IMR-90 (cell line): ENCODE measurements at regions not wholly inside any gene's neighbourhood (a gene's known extent, or its start where the extent isn't known, plus 50 kb on each side); places are given as distances from the start of the nearest gene placed in this dataset.

Source experiments
- ATAC-seq: fragments of 200-7000 bp; cut with Tn5 transposase; 2 replicates; pipeline ENCODE4 v1.9.1; 2020; ENCODE audit warnings: low read depth, mild to moderate bottlenecking, moderate library complexity
- BruUV-seq: library from RNA; stranded (reverse); fragments of 400-500 nt; replicated peaks from 2 replicates; lab custom pipeline; 2021; lab: Mats Ljungman, UMichigan
- CTCF ChIA-PET: fragments of 300-600 bp; formaldehyde crosslinking; extraction: SDS; loops from one replicate; lab custom pipeline; 2021; ENCODE audit warnings: antibody characterized with exemption; lab: Yijun Ruan, JAX
- POLR2A ChIA-PET: fragments of 300-600 bp; sonication (Branson Sonifier 250); formaldehyde crosslinking; loops from one replicate; lab custom pipeline; 2022; ENCODE audit warnings: antibody characterized with exemption; ENCODE audit not compliant: unreplicated experiment; lab: Charles Lee
- DNase-seq: peaks from one replicate; pipeline ENCODE4 v3.0.0; 2013
- H2AFZ ChIP-seq: replicated peaks from 2 replicates; pipeline ENCODE3; 2013; ENCODE audit warnings: low read length, mild to moderate bottlenecking; ENCODE audit not compliant: poor library complexity
- H2AK5ac ChIP-seq: 2 replicates; pipeline ENCODE4 v1.6.1; 2013; ENCODE audit warnings: low read depth, low read length, inconsistent platforms
- H2AK9ac ChIP-seq: replicated peaks from 2 replicates; pipeline ENCODE3; 2013; ENCODE audit warnings: mild to moderate bottlenecking, low read depth, low read length, moderate library complexity; ENCODE audit not compliant: poor library complexity
- H2BK120ac ChIP-seq: 2 replicates; pipeline ENCODE4 v1.6.1; 2013; ENCODE audit warnings: low read depth, low read length, inconsistent platforms
- H2BK15ac ChIP-seq: 3 replicates; pipeline ENCODE4 v1.6.1; 2013; ENCODE audit warnings: low read depth, low read length, inconsistent platforms
- H2BK20ac ChIP-seq: 2 replicates; pipeline ENCODE4 v1.6.1; 2013; ENCODE audit warnings: low read depth, mild to moderate bottlenecking, inconsistent platforms, low read length, moderate library complexity
- H2BK5ac ChIP-seq: 2 replicates; pipeline ENCODE4 v1.6.1; 2013; ENCODE audit warnings: mild to moderate bottlenecking, low read depth, low read length, inconsistent platforms; ENCODE audit not compliant: poor library complexity, severe bottlenecking
- H3K14ac ChIP-seq: replicated peaks from 2 replicates; pipeline ENCODE4 v1.6.1; 2013; ENCODE audit warnings: low read depth, low read length, inconsistent platforms
- H3K18ac ChIP-seq: 2 replicates; pipeline ENCODE4 v1.6.1; 2013; ENCODE audit warnings: low read depth, low read length, control low read depth
- H3K23ac ChIP-seq: 2 replicates; pipeline ENCODE4 v1.6.1; 2013; ENCODE audit warnings: low read depth, low read length, inconsistent platforms
- H3K27ac ChIP-seq: 2 replicates; pipeline ENCODE4 v1.5.1; 2013; ENCODE audit warnings: mild to moderate bottlenecking, control low read depth, low read length; ENCODE audit not compliant: insufficient read depth
- H3K27me3 ChIP-seq: 2 replicates; pipeline ENCODE4 v1.6.1; 2013; ENCODE audit warnings: low read length; ENCODE audit not compliant: control insufficient read depth, insufficient read depth
- H3K36me3 ChIP-seq: 2 replicates; pipeline ENCODE4 v1.6.1; 2013; ENCODE audit warnings: low read length, mixed read lengths; ENCODE audit not compliant: control insufficient read depth, insufficient read depth
- H3K4ac ChIP-seq: 2 replicates; pipeline ENCODE4 v1.6.1; 2013; ENCODE audit warnings: low read depth, low read length, inconsistent platforms
- H3K4me1 ChIP-seq: 2 replicates; pipeline ENCODE4 v1.6.1; 2013; ENCODE audit warnings: low read length, mixed read lengths; ENCODE audit not compliant: control insufficient read depth, insufficient read depth
- H3K4me2 ChIP-seq: 2 replicates; pipeline ENCODE4 v1.6.1; 2013; ENCODE audit warnings: low read depth, mild to moderate bottlenecking, control low read depth, low read length, moderate library complexity
- H3K4me3 ChIP-seq: 2 replicates; pipeline ENCODE4 v1.5.1; 2013; ENCODE audit warnings: low read depth, mild to moderate bottlenecking, control low read depth, low read length, moderate library complexity; ENCODE audit not compliant: insufficient read depth
- H3K56ac ChIP-seq: 2 replicates; pipeline ENCODE4 v1.6.1; 2013; ENCODE audit warnings: low read length, inconsistent platforms; ENCODE audit not compliant: insufficient read depth; ENCODE audit errors: extremely low read depth
- H3K79me1 ChIP-seq, 2 experiments: 2 replicates each; pipeline ENCODE4 v1.6.1; 2013; ENCODE audit warnings: low read length in 2 of 2, inconsistent platforms in 1 of 2, low read depth in 1 of 2
- H3K9ac ChIP-seq: 2 replicates; pipeline ENCODE4 v1.6.1; 2013; ENCODE audit warnings: low read depth, low read length, control low read depth
- H3K9me1 ChIP-seq: 2 replicates; pipeline ENCODE4 v1.6.1; 2013; ENCODE audit warnings: low read length, inconsistent platforms; ENCODE audit not compliant: insufficient read depth
- H3K9me3 ChIP-seq: 2 replicates; pipeline ENCODE4 v1.6.1; 2013; ENCODE audit warnings: low read length; ENCODE audit not compliant: control insufficient read depth, insufficient read depth
- H4K20me1 ChIP-seq: 2 replicates; pipeline ENCODE4 v1.6.1; 2013; ENCODE audit warnings: low read length, inconsistent platforms; ENCODE audit not compliant: insufficient read depth
- H4K5ac ChIP-seq: 2 replicates; pipeline ENCODE4 v1.6.1; 2013; ENCODE audit warnings: mild to moderate bottlenecking, low read depth, low read length, control low read depth
- H4K8ac ChIP-seq, 2 experiments: 2 replicates each; pipeline ENCODE4 v1.6.1; 2013; ENCODE audit warnings: low read depth in 2 of 2, low read length in 2 of 2, control low read depth in 1 of 2, inconsistent platforms in 1 of 2
- H4K91ac ChIP-seq: 2 replicates; pipeline ENCODE4 v1.6.1; 2013; ENCODE audit warnings: low read depth, low read length, inconsistent platforms; ENCODE audit not compliant: insufficient read depth
- BHLHE40 ChIP-seq: fragments of 150-350 bp; IDR thresholded peaks from 2 replicates; pipeline ENCODE4 v1.6.1; 2016; ENCODE audit warnings: mild to moderate bottlenecking, low read depth, low read length
- CHD1 ChIP-seq: IDR thresholded peaks from 2 replicates; pipeline ENCODE4 v1.6.1; 2012; ENCODE audit warnings: low read depth, low read length, improper control_type of control experiment
- FOS ChIP-seq: fragments of 150-350 bp; IDR thresholded peaks from 2 replicates; pipeline ENCODE4 v1.6.1; 2016; ENCODE audit warnings: low read depth, low read length
- MAZ ChIP-seq: IDR thresholded peaks from 2 replicates; pipeline ENCODE4 v1.6.1; 2012; ENCODE audit warnings: low read depth, mild to moderate bottlenecking, low read length, improper control_type of control experiment, moderate library complexity, borderline replicate concordance
- MXI1 ChIP-seq: IDR thresholded peaks from 2 replicates; pipeline ENCODE4 v1.6.1; 2012; ENCODE audit warnings: low read depth, mild to moderate bottlenecking, low read length, moderate library complexity, borderline replicate concordance
- NFE2L2 ChIP-seq: fragments of 150-350 bp; IDR thresholded peaks from 2 replicates; pipeline ENCODE4 v1.6.1; 2016; ENCODE audit warnings: low read depth, mild to moderate bottlenecking, low read length
- RAD21 ChIP-seq: IDR thresholded peaks from 2 replicates; pipeline ENCODE4 v1.6.1; 2012; ENCODE audit warnings: low read length, improper control_type of control experiment
- RCOR1 ChIP-seq: IDR thresholded peaks from 2 replicates; pipeline ENCODE4 v1.6.1; 2012; ENCODE audit warnings: mild to moderate bottlenecking, low read length, improper control_type of control experiment; ENCODE audit not compliant: insufficient replicate concordance
- RFX5 ChIP-seq: IDR thresholded peaks from 2 replicates; pipeline ENCODE4 v1.8.0; 2012; ENCODE audit warnings: low read depth, mild to moderate bottlenecking, low read length, moderate library complexity
- SMC3 ChIP-seq: fragments of 150-350 bp; IDR thresholded peaks from 2 replicates; pipeline ENCODE4 v1.6.1; 2016; ENCODE audit warnings: low read depth, mild to moderate bottlenecking, antibody characterized with exemption, low read length, moderate library complexity
- USF2 ChIP-seq: fragments of 150-350 bp; IDR thresholded peaks from 2 replicates; pipeline ENCODE4 v1.6.1; 2017; ENCODE audit warnings: mild to moderate bottlenecking, antibody characterized with exemption, low read length, low read depth
- WGBS, 2 experiments: methylation state at CpG; one replicate each; pipeline versions ENCODE4 v1.1.5 to v1.1.7; 2013; ENCODE audit warnings: missing lambda C conversion rate in 2 of 2; ENCODE audit not compliant: insufficient read length in 1 of 2; ENCODE audit errors: extremely low coverage in 2 of 2; 5-methylcytosine and 5-hydroxymethylcytosine counted together
- dilution Hi-C: fragments of 300-500 bp; cut with HindIII; formaldehyde crosslinking; loops from one replicate; pipeline ENCODE4 v1.14.3; 2018; ENCODE audit warnings: low sequenced_read_pairs; ENCODE audit not compliant: unreplicated experiment
- in situ Hi-C: fragments of 300-500 bp; cut with MboI; formaldehyde crosslinking; loops from 3 replicates; pipeline ENCODE4 v1.14.3; 2019; ENCODE audit warnings: low sequenced_read_pairs, inconsistent platforms, mixed read lengths
- intact Hi-C: fragments of 100-400 bp; cut with micrococcal nuclease; formaldehyde crosslinking; loops from 2 replicates; pipeline ENCODE4 v1.10.0; 2022
- TF ChIP-seq, protein P1 (sequence below): conservative IDR thresholded peaks from 2 replicates; pipeline ENCODE4 v1.5.1; 2012; ENCODE audit warnings: mild to moderate bottlenecking, low read depth, low read length, improper control_type of control experiment

GRCh38 chr17:63125987-63126386 is 160.0 kb downstream of the TANC2 start:
- Histone ChIP-seq H3K36me3 (no peaks in the 10 kb centered on the region), H3K9me3 (no peaks in the 10 kb centered on the region), H2AK5ac (no peak overlapping the region), H3K14ac (no peak overlapping the region), H2BK5ac (no peak overlapping the region), H3K4me3 (no peak overlapping the region), H4K91ac (no peak overlapping the region), H4K20me1 (peaks cover 25% of the 10 kb centered on the region), H3K56ac (no peak overlapping the region), H3K4me2 (no peak overlapping the region), H2AK9ac (no peak overlapping the region), H3K4me1 (no peaks in the 10 kb centered on the region; the same call in none of the 2 replicates), H3K27me3 (no peaks in the 10 kb centered on the region), H2BK20ac (no peak overlapping the region), H3K27ac (no peak overlapping the region), H3K9me1 (no peaks in the 10 kb centered on the region), H3K4ac (no peak overlapping the region), H3K23ac (no peak overlapping the region), H3K79me1 (peaks cover 26 to 50% of the 10 kb centered on the region in 2 experiments), H2BK15ac (no peak overlapping the region), H3K9ac (no peak overlapping the region), H4K8ac (no peak overlapping the region), H3K18ac (no peak overlapping the region), H4K5ac (no peak overlapping the region), H2BK120ac (no peak overlapping the region), H2AFZ (no peak overlapping the region)
- ChIA-PET CTCF (interaction anchor here (1.0 to 1.4 kb wide), 2 partner anchors 10 to 281 kb away, joined by 3 to 4 read pairs; no protein-coding TSS in a partner anchor), POLR2A (no interaction called here)
- intact Hi-C loops: no loop called here
- in situ Hi-C loops: no loop called here
- BruUV-seq: no TSS peak
- no peak for DNase-seq
- TF ChIP-seq SMC3 (no peak), USF2 (no peak), BHLHE40 (no peak), MAZ (no peak), RCOR1 (no peak), FOS (no peak), RFX5 (no peak), RAD21 (no peak), CHD1 (no peak), NFE2L2 (no peak), MXI1 (no peak)
- TF ChIP-seq, protein P1, sequence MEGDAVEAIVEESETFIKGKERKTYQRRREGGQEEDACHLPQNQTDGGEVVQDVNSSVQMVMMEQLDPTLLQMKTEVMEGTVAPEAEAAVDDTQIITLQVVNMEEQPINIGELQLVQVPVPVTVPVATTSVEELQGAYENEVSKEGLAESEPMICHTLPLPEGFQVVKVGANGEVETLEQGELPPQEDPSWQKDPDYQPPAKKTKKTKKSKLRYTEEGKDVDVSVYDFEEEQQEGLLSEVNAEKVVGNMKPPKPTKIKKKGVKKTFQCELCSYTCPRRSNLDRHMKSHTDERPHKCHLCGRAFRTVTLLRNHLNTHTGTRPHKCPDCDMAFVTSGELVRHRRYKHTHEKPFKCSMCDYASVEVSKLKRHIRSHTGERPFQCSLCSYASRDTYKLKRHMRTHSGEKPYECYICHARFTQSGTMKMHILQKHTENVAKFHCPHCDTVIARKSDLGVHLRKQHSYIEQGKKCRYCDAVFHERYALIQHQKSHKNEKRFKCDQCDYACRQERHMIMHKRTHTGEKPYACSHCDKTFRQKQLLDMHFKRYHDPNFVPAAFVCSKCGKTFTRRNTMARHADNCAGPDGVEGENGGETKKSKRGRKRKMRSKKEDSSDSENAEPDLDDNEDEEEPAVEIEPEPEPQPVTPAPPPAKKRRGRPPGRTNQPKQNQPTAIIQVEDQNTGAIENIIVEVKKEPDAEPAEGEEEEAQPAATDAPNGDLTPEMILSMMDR: no peak
- WGBS, 2 experiments: no CpG with 5 or more reads among the region's 3 CpGs
- dilution Hi-C loops: no loop called here
- ATAC-seq: no peak
